ENCODE measurements at regions not wholly inside any gene's neighbourhood (a gene's known extent, or its start where the extent isn't known, plus 50 kb on each side); places are given as distances from the start of the nearest gene placed in this dataset.

DNA sequence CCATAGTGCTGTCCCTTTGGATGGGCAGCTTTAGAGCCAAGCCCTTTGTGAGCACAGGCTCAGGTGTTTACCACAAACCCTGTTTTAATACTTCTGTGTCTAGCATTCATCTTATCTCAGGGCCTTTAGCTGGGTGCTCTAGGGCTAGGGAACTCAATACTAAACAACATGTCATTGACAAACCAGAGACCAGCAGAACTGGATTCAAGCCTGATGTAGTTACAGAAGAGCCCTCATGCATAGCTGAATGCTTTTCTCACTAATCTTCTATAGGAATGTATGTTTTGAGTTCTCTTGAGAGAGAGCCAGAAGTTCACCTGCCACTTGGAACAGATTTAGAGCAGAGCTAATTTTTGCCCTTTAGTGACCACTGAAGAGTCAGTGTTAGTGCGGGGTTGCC, 142.6 kb downstream of the DCK start:
- H3K4me2 ChIP-seq (ENCODE audit: insufficient read depth in 1 of 2, low read depth in 2 of 2, low read length in 2 of 2): no peak overlapping the region
- H2BK15ac ChIP-seq (ENCODE audit: low read length): no peak overlapping the region
- H2BK20ac ChIP-seq (ENCODE audit: low read length): no peak overlapping the region
- WGBS, 2 experiments (ENCODE audit: extremely low coverage in 1 of 2, insufficient coverage in 1 of 2, insufficient read length in 1 of 2, insufficient replicate concordance in 2 of 2, low coverage in 1 of 2, low lambda C conversion rate in 2 of 2, missing lambda C conversion rate in 1 of 2): 95% methylated on average over 1 of the region's 1 CpG; no CpG with 5 or more reads in 1 of the 2 experiments
- ChIA-PET POLR2A (ENCODE audit: partially characterized antibody) (no interaction called here), CTCF (ENCODE audit: partially characterized antibody) (no interaction called here)
- no peaks in the 10 kb centered on the region; a peak in 1 of 8 replicates for H3K36me3 ChIP-seq (ENCODE audit: control insufficient read depth in 2 of 4, insufficient read depth in 4 of 4, low read length in 3 of 4)
- no peak overlapping the region for H2BK5ac ChIP-seq (ENCODE audit: low read depth, low read length)
- H3K23me2 ChIP-seq (ENCODE audit: low read depth, low read length): no peaks in the 10 kb centered on the region
- no peak overlapping the region for H3K4ac ChIP-seq (replicated peaks; ENCODE audit: insufficient read length, low read depth, low read length)
- H3K9ac ChIP-seq (replicated peaks in 1 of 4; ENCODE audit: extremely low read depth in 1 of 4, low read depth in 3 of 4, low read length in 3 of 4): no peak overlapping the region
- no peak overlapping the region for H3K4me3 ChIP-seq (ENCODE audit: extremely low read depth in 1 of 4, insufficient read depth in 2 of 4, low read depth in 3 of 4, low read length in 4 of 4)
- no peak overlapping the region for H3K56ac ChIP-seq (replicated peaks; ENCODE audit: insufficient read length, low read depth, low read length)
- H3K79me2 ChIP-seq (ENCODE audit: control insufficient read depth in 1 of 2, insufficient read depth in 2 of 2, low read length in 2 of 2): no peaks in the 10 kb centered on the region
- H3K79me1 ChIP-seq (ENCODE audit: low read depth, low read length): no peaks in the 10 kb centered on the region
- no peaks in the 10 kb centered on the region for H3K9me3 ChIP-seq (ENCODE audit: insufficient read depth in 2 of 2, low read depth in 1 of 2, low read length in 1 of 2)
- no peaks in the 10 kb centered on the region for H3K4me1 ChIP-seq (replicated peaks in 1 of 4; ENCODE audit: control insufficient read depth in 3 of 4, insufficient read depth in 4 of 4, low read length in 3 of 4)
- H4K91ac ChIP-seq (replicated peaks; ENCODE audit: insufficient read length, low read length): no peak overlapping the region
- DNase-seq (ENCODE audit: low read depth in 1 of 2, low spot score in 2 of 2) (no peak), FAIRE-seq (no peak)
- H4K8ac ChIP-seq (ENCODE audit: extremely low read depth, insufficient read depth, low read length): no peak overlapping the region
- no peak overlapping the region for H2BK12ac ChIP-seq (ENCODE audit: low read depth, low read length)
- no peak overlapping the region for H2BK120ac ChIP-seq (replicated peaks; ENCODE audit: low read depth, low read length)
- no peak overlapping the region for H2AFZ ChIP-seq (ENCODE audit: low read length)
- H4K5ac ChIP-seq (ENCODE audit: insufficient read length, low read depth, low read length): no peak overlapping the region
- H2AK5ac ChIP-seq (ENCODE audit: low read depth, low read length): no peak overlapping the region
- no peak overlapping the region for H3K27ac ChIP-seq (ENCODE audit: low read depth, low read length)
- TF ChIP-seq HDAC6 (IDR thresholded peaks at IDR 0.05; ENCODE audit: low read depth, low read length): no peak
- no peak for TF ChIP-seq SIRT6 (IDR thresholded peaks at IDR 0.05; ENCODE audit: low read length)
- no peak for TF ChIP-seq SAP30 (IDR thresholded peaks at IDR 0.05; ENCODE audit: insufficient read depth, insufficient replicate concordance, low read length)
- no peak for TF ChIP-seq CBX8 (IDR thresholded peaks at IDR 0.05; ENCODE audit: borderline replicate concordance, low read depth, low read length)
- TF ChIP-seq CHD1 (IDR thresholded peaks at IDR 0.05; ENCODE audit: low read depth, low read length): no peak
- TF ChIP-seq KDM1A (IDR thresholded peaks at IDR 0.05; ENCODE audit: borderline replicate concordance, low read length): no peak
- TF ChIP-seq SP2 (IDR thresholded peaks at IDR 0.05; ENCODE audit: low read length): no peak
- H3K14ac ChIP-seq (ENCODE audit: insufficient read length): no peak overlapping the region
- H4K20me1 ChIP-seq (replicated peaks in 1 of 2; ENCODE audit: control insufficient read depth in 1 of 2, insufficient read depth in 2 of 2, low read length in 2 of 2): no peaks in the 10 kb centered on the region
- H3K18ac ChIP-seq (ENCODE audit: extremely low read depth, low read length): no peak overlapping the region
- no peaks in the 10 kb centered on the region for H3K27me3 ChIP-seq (replicated peaks in 1 of 4; ENCODE audit: control insufficient read depth in 3 of 4, extremely low read depth in 1 of 4, insufficient read depth in 3 of 4, low read length in 3 of 4)
- H3K23ac ChIP-seq (ENCODE audit: insufficient read length): no peak overlapping the region
